ENCODE measurements at regions not wholly inside any gene's neighbourhood (a gene's known extent, or its start where the extent isn't known, plus 50 kb on each side); places are given as distances from the start of the nearest gene placed in this dataset.

DNA sequence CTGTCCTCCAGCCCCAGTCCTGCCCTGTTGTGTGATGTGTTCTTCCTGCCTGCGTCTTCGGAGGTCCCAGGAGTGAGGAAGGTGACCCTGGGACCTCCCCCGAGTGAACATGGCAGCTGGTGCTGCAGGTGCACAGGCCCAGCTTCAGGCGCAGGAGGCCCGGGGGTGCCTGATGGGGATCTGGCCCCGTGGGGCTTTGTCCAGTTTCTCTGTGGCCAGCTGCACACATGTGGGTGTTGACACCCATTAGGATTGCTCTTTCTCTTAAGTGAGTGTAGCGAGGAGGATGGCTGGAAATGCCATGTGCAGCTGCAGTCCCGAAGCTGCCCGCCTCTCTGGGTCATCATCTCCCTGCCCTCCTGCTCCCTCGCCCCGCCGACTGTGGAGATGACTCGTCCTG, 1279.7 kb downstream of the BRD1 start:
- TF ChIP-seq CTCF (IDR thresholded peaks at IDR 0.05): no peak
- no peak for TF ChIP-seq POLR2A (IDR thresholded peaks at IDR 0.05)

All from esophagus squamous epithelium (tissue), 4 donors.